SHP77 (cell line): ENCODE measurements at regions not wholly inside any gene's neighbourhood (a gene's known extent, or its start where the extent isn't known, plus 50 kb on each side); places are given as distances from the start of the nearest gene placed in this dataset.

ENCODE experiments used
- DNase-seq, 2 experiments: peaks; one replicate each; lab custom pipeline; 2025; lab: John Stamatoyannopoulos, UW

- no peak for DNase-seq
Observed at GRCh38 chr7:26040085-26040484, 111.9 kb upstream of the NFE2L3 start.

DNA sequence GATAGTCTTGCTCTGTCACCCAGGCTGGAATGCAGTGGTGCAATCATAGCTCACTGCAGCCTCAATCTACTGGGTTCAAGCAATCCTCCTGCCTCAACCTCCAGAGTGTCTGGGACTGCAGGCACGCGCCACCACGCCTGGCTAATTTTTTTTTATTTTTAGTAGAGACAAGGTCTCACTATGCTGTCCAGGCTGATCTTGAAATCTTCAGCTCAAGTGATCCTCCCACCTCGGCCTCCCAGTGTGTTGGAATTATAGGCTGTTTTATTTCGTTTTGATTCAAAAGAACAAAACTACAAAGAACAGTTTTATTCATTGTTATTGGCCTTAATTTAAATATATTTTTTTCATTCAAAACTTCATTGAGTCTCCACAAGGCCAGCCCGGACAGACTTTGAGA is 109.8 kb upstream of the NFE2L3 start:
- DNase-seq: no peak

- DNase-seq: no peak
Observed at GRCh38 chr7:26043801-26044200, 108.2 kb upstream of the NFE2L3 start.

DNA sequence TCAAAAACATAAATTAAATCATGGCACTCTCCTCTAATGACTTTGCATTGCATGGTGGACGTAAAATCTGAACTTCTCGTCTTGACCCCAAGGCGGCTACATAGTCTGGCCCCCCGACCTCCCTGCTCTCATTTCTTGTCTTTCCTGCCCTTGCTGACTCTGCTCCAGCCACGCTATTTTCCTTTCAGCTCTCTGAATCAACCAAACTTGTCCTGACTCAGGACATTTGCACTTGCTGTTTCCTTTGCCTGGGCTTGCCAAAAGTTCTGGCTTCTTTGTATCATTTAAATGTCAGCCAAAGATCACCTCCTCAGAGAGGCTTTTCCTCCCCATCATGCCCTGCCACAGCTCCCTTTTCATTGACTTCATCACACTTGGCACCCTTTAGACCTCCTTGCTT is 107.7 kb upstream of the NFE2L3 start:
- no peak for DNase-seq

GRCh38 chr7:26046150-26046549 is 105.8 kb upstream of the NFE2L3 start:
- DNase-seq: no peak

DNA sequence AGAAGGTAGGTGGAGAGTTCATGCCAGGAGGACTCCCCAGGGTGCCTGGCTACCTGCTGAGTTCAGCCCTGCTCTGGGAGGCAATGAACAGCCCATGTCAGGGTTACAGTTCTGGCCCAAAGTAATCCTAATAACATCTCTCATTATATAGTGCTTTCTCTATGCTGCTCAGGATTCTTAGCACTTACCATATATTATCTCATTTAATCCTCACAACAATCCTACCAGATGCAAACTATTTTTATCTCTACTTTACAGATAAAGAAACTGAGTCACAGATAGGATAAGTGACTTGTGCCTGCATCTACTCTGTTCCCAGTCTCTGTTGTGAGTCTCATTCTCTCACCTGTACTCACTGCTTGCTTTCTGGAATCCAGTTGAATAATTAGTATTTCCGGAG is 105.1 kb upstream of the NFE2L3 start:
- DNase-seq: no peak

DNA sequence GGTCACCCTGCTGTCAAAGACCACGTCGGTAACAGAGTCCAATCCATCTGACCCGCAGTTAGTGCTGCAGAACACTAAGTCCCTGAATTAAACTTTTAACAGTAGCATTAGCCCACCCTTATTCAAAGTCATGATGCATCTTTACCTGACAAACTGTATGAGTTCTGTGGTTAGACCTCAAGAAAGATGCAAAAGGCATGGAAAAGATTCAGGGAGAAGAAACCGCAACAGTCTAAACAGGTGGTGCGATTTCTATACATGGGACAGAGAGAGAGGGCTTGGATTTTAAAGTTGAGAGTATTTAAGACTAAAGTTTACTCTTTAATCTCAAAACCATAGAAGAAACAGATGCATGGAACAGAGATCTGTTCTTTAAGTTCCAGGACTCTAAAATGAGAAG is 103.3 kb upstream of the NFE2L3 start:
- DNase-seq: no peak

GRCh38 chr7:26049081-26049480 is 102.9 kb upstream of the NFE2L3 start:
- no peak for DNase-seq

DNA sequence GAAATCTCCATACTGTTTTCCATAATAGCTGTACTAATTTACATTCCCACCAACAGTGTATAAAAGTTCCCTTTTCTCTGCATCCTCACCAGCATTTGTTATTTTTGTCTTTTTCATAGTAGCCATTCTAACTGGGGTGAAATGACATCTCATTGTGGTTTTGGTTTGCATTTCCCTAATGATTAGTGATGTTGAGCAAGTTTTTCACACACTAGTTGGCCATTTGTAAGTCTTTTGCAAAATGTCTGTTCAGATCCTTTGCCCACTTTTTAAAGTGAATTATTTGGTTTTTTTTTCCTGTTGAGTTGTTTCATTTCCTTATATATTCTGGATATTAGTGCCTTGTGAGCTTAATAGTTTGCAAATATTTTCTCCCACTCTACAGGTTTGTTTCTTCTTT is 101.0 kb upstream of the NFE2L3 start:
- DNase-seq: no peak

- DNase-seq: no peak
Observed at GRCh38 chr7:26052706-26053105, 99.3 kb upstream of the NFE2L3 start.

- no peak for DNase-seq
Observed at GRCh38 chr7:26054386-26054785, 97.6 kb upstream of the NFE2L3 start.

GRCh38 chr7:26055241-26055640 is 96.8 kb upstream of the NFE2L3 start:
- no peak for DNase-seq

DNA sequence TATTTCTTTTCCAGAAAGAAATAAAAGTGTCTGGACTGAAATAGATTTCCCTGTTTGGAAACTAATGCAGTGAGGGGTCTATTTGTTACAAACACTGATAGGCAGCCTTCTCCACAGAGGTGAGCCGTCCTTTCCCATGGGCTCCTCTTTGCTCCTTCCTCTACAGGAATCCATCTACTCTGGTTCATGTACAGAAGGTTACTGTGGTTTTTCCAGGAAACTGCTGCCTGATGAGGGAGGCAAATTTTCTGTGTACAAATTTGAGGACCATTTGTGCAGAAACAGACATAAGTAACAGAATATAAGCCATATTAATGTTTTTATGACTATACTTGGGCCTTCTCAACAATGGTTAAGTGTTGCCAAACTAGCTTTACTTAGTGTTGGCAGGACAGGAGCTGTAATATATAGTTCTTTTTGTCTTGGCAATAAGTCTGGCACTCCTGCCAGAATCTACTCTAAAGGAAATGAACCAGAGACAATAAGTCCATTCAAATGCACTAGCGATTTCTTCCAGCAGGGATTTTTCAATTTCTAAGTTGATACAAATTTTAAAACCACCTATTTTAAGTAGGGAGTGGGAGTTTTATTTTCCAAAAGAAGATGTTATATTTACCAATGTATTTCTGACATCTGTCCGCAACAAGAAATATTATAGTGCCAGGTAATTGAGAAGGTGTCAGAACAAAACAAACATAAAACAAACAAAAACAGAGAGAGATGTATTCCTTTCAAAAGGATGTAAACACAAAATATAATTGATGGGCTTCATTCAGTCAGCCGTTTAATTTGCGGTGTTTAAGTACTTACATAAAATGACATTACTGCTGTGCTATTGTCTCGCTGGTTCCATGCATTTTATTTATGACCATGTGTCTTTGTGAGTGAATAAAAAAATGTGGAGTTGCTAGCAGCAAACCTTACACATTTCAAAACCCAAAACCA is 91.0 kb upstream of the NFE2L3 start:
- no peak for DNase-seq

GRCh38 chr7:26061678-26062603 is 90.1 kb upstream of the NFE2L3 start:
- peak; percentile 82 to 83 for DNase-seq

- DNase-seq: no peak
Observed at GRCh38 chr7:26065652-26066051, 86.3 kb upstream of the NFE2L3 start.

DNA sequence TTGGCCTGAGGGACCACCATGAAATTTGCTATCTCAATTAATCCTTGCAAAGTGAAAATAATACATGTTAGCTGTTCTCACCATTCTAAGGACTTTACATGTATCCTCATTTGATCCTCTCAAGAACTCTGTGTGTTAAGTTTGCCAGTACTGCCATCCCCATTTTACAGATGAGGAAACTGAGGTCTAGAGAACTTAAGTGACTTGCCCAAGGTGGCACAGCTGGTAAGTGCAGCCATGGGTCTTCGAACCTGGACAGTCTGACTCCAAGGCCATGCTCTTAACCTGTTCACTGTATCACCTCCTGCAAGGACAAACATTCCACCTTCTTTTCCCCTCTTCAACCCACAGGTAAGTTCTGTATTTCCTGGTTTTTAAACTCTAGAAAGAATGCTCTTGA is 85.3 kb upstream of the NFE2L3 start:
- no peak for DNase-seq

DNA sequence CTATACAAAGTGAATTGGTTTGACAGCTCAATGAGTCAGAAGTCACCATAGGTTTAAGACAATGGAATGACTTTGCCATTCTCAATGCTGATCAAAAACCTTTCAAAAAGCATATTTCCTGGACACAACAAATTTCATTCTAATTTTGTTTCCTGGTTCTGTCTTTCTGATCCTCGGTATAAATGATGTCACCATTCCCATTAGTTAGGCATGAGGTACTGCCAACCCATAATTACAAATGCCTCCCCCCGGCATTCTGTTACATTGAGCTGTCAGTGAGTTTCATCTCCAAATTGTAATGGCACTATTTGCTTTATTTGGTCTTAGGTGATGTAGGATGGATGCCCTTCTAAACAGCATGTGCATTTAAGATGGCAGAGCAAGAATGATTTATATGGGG is 81.7 kb upstream of the NFE2L3 start:
- DNase-seq: no peak

DNA sequence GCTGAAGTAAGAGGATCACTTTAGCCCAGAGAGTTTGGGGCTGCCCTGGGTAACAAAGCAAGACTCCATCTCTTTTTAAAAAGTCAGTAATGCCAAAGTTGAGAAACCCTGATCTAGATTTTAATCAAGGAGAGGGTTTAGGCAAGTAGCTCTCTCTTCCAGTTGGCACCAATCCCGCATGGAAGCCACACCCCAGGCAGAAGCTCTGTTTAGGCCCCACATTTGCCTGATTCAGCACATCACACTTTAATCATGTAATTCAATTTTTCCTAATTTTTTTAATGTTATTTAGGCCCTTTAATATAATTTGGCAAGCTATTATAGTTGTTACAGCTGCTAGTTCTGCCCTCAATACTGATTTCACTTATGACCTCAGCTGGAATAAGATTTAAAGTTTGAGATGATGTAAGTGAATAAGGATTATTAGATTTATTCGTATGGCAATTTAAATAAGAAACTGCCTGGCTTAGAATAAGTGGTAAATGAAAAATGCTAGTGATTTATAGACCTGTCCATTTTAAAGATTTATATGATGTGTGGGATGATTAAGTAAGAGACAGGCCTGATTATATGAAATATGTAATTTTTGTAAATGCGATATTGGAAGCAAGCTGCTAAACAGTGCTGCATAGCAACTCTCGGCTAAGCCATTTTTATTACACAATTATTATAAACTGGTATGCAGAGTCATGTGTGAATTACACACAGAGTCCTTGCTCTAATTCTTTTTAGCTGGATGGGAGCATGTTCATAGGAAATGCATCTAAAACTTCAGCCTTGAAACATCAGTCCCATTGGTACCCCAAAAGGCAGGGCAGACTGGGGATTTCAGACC is 80.2 kb upstream of the NFE2L3 start:
- no peak for DNase-seq

DNA sequence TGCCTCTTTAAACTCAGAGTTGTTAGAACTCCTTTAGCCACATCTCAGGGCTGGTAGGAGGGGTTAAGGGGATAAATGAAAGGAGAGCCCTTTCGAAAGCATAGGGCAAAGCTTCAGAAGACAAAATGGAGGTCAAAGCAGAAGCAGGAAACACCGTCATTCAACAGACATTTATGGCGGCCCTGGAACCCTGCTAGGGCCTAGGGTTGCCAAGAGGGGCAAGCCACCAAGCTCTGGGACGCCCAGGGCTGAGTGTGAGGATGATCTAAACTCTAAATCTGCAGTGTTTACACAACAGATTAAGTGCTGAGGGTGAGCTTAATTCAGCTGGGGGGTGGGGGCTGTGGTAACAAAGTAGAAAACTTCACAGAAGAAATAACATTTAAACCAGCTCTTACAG is 79.0 kb upstream of the NFE2L3 start:
- DNase-seq: no peak

- DNase-seq: no peak
Observed at GRCh38 chr7:26074919-26075318, 77.1 kb upstream of the NFE2L3 start.

DNA sequence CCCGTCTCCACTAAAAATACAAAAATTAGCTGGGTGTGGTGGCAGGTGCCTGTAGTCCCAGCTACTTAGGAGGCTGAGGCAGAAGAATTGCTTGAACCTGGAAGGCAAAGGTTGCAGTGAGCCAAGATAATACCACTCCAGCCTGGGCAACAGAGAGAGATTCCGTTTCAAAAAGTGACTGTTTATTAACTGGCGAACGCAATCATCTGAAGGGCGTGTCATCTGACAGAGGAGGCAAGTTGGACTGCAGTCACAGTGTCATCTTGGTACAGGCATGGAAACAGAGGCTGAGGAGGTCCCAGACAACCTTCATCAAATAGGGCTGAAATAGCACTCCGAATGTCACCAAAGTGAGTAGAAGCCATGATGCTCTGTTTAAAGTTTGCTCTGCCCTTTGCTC is 75.3 kb upstream of the NFE2L3 start:
- DNase-seq: no peak
